SK-N-SH (cell line): ENCODE measurements at regions not wholly inside any gene's neighbourhood (a gene's known extent, or its start where the extent isn't known, plus 50 kb on each side); places are given as distances from the start of the nearest gene placed in this dataset.

Experiments
- CTCF ChIA-PET: fragments of 300-600, 350-600 bp; formaldehyde crosslinking; extraction: SDS; loops from one replicate; lab custom pipeline; 2021; lab: Yijun Ruan, JAX
- POLR2A ChIA-PET: fragments of 350-600 bp; sonication (Branson Sonifier 250); formaldehyde crosslinking; extraction: SDS; loops from one replicate; lab custom pipeline; 2020; ENCODE audit warnings: antibody characterized with exemption, inconsistent platforms; lab: Yijun Ruan, JAX
- DNase-seq: peaks from one replicate; pipeline ENCODE4 v3.0.0; 2012
- H2AFZ ChIP-seq: fragments of 200-600 bp; sonication (generic); 2 replicates; pipeline ENCODE4 v1.8.1; 2016; ENCODE audit warnings: antibody characterized with exemption, mild to moderate bottlenecking, low read depth
- H3F3A ChIP-seq: fragments of 200-600 bp; sonication (generic); replicated peaks from 2 replicates; pipeline ENCODE3; 2016; ENCODE audit warnings: antibody characterized with exemption, mild to moderate bottlenecking; ENCODE audit not compliant: insufficient read depth
- H3K27ac ChIP-seq, 2 experiments: fragments of 200-500 bp in 1 of 2; fragments of 200-600 bp in 1 of 2; sonication (Bioruptor generic) in 1 of 2; sonication (generic), shearing (Covaris generic) in 1 of 2; 2 replicates each; pipeline versions ENCODE4 v1.5.1 to v1.6.1; 2014 to 2016; ENCODE audit warnings: low read depth in 2 of 2, inconsistent platforms in 1 of 2, low read length in 1 of 2, mild to moderate bottlenecking in 1 of 2, mixed read lengths in 1 of 2
- H3K27me3 ChIP-seq: fragments of 200-600 bp; sonication (generic), shearing (Covaris generic); 2 replicates; pipeline ENCODE4 v1.6.1; 2016; ENCODE audit warnings: mixed run types; ENCODE audit not compliant: insufficient read depth
- H3K36me3 ChIP-seq, 2 experiments: fragments of 200-500 bp in 1 of 2; fragments of 200-600 bp in 1 of 2; sonication (Bioruptor generic) in 1 of 2; sonication (generic) in 1 of 2; replicated peaks in 1 of 2; 2 replicates each; pipeline versions ENCODE3 to v1.5.1; 2014 to 2016; ENCODE audit warnings: low read length in 1 of 2, mild to moderate bottlenecking in 1 of 2; ENCODE audit not compliant: insufficient read depth in 2 of 2, control insufficient read depth in 1 of 2
- H3K4me1 ChIP-seq, 2 experiments: fragments of 200-500 bp in 1 of 2; fragments of 200-600 bp in 1 of 2; sonication (Bioruptor generic) in 1 of 2; sonication (generic), shearing (Covaris generic) in 1 of 2; 2 replicates each; pipeline versions ENCODE4 v1.5.1 to v1.6.1; 2014 to 2016; ENCODE audit warnings: low read depth in 1 of 2, low read length in 1 of 2, mixed run types in 1 of 2; ENCODE audit not compliant: insufficient read depth in 2 of 2, control insufficient read depth in 1 of 2
- H3K4me2 ChIP-seq: fragments of 200-600 bp; sonication (generic), shearing (Covaris generic); 2 replicates; pipeline ENCODE4 v1.6.1; 2017; ENCODE audit warnings: mixed run types
- H3K4me3 ChIP-seq, 2 experiments: fragments of 200-500 bp in 1 of 2; fragments of 200-600 bp in 1 of 2; sonication (Bioruptor generic) in 1 of 2; sonication (generic), shearing (Covaris generic) in 1 of 2; 2 replicates each; pipeline versions ENCODE4 v1.5.1 to v1.8.1; 2014 to 2016; ENCODE audit warnings: low read depth in 2 of 2, inconsistent platforms in 1 of 2, low read length in 1 of 2, mild to moderate bottlenecking in 1 of 2, mixed read lengths in 1 of 2, moderate library complexity in 1 of 2
- H3K79me2 ChIP-seq: fragments of 200-600 bp; sonication (generic); 2 replicates; pipeline ENCODE4 v1.8.1; 2017; ENCODE audit warnings: mild to moderate bottlenecking; ENCODE audit not compliant: insufficient read depth
- H3K9ac ChIP-seq: fragments of 200-600 bp; sonication (generic); 2 replicates; pipeline ENCODE4 v1.6.1; 2017; ENCODE audit warnings: mixed run types
- H3K9me2 ChIP-seq: fragments of 200-600 bp; sonication (generic); 2 replicates; pipeline ENCODE4 v1.6.1; 2017; ENCODE audit warnings: mixed run types
- H3K9me3 ChIP-seq: fragments of 200-600 bp; sonication (generic); 2 replicates; pipeline ENCODE4 v1.6.1; 2017; ENCODE audit warnings: mixed run types, mild to moderate bottlenecking, moderate library complexity
- H4K20me1 ChIP-seq: fragments of 200-600 bp; sonication (generic); 2 replicates; pipeline ENCODE4 v1.6.1; 2017; ENCODE audit warnings: mild to moderate bottlenecking, mixed run types; ENCODE audit not compliant: insufficient read depth
- CTCF ChIP-seq: fragments of 200-600 bp; sonication (generic); IDR thresholded peaks from 2 replicates; pipeline ENCODE4 v1.6.1; 2017; ENCODE audit warnings: antibody characterized with exemption, mild to moderate bottlenecking, moderate library complexity
- ELF1 ChIP-seq: IDR thresholded peaks from 2 replicates; pipeline ENCODE4 v1.4.0; 2012
- EP300 ChIP-seq, 2 experiments: IDR thresholded peaks; 2 replicates each; pipeline versions ENCODE4 v1.4.0 to v1.6.1; 2012; ENCODE audit warnings: borderline replicate concordance in 1 of 2, low read depth in 1 of 2, low read length in 1 of 2
- EZH2phosphoT487 ChIP-seq: fragments of 200-600 bp; sonication (generic); IDR thresholded peaks from 2 replicates; pipeline ENCODE4 v1.6.1; 2017; ENCODE audit warnings: low read depth, mixed run types, mild to moderate bottlenecking, antibody characterized with exemption, moderate library complexity, borderline replicate concordance
- FOSL2 ChIP-seq: IDR thresholded peaks from 2 replicates; pipeline ENCODE4 v1.4.0; 2012; ENCODE audit warnings: low read depth, mild to moderate bottlenecking, moderate library complexity, borderline replicate concordance
- GATA2 ChIP-seq: sonication (generic); formaldehyde crosslinking; IDR thresholded peaks from 2 replicates; pipeline ENCODE4 v1.5.0; 2020; ENCODE audit warnings: mild to moderate bottlenecking, missing genetic modification reagents
- JUND ChIP-seq: IDR thresholded peaks from 2 replicates; pipeline ENCODE4 v1.4.0; 2012
- MXI1 ChIP-seq: IDR thresholded peaks from 2 replicates; pipeline ENCODE4 v1.6.1; 2012; ENCODE audit warnings: mild to moderate bottlenecking, low read depth, low read length, improper control_type of control experiment
- NFIC ChIP-seq: IDR thresholded peaks from 2 replicates; pipeline ENCODE4 v1.4.0; 2012; ENCODE audit warnings: borderline replicate concordance
- PBX3 ChIP-seq: IDR thresholded peaks from 2 replicates; pipeline ENCODE4; 2012
- RAD21 ChIP-seq: IDR thresholded peaks from 2 replicates; pipeline ENCODE4 v1.6.1; 2012; ENCODE audit warnings: mild to moderate bottlenecking, low read length
- REST ChIP-seq: IDR thresholded peaks from 2 replicates; pipeline ENCODE4 v1.6.1; 2012; ENCODE audit warnings: mild to moderate bottlenecking, low read depth, low read length, moderate library complexity
- RFX5 ChIP-seq: IDR thresholded peaks from 2 replicates; pipeline ENCODE4 v1.6.1; 2012; ENCODE audit warnings: mild to moderate bottlenecking, improper control_type of control experiment, low read length
- TCF12 ChIP-seq: IDR thresholded peaks from 2 replicates; pipeline ENCODE4 v1.4.0; 2012
- TEAD4 ChIP-seq: IDR thresholded peaks from 2 replicates; pipeline ENCODE4 v1.4.0; 2012; ENCODE audit warnings: mild to moderate bottlenecking, borderline replicate concordance; ENCODE audit not compliant: insufficient read depth
- USF1 ChIP-seq: IDR thresholded peaks from 2 replicates; pipeline ENCODE4 v1.4.0; 2012; ENCODE audit warnings: low read depth, borderline replicate concordance
- ZBTB33 ChIP-seq: IDR thresholded peaks from 2 replicates; pipeline ENCODE4 v1.4.0; 2012; ENCODE audit warnings: low read depth, borderline replicate concordance
- WGBS: methylation state at CpG from one replicate; pipeline ENCODE4 v1.1.6; 2017; ENCODE audit warnings: low lambda C conversion rate; 5-methylcytosine and 5-hydroxymethylcytosine counted together

GRCh38 chr1:55726994-55727393, 511.8 kb upstream of the USP24 start:
- no peaks in the 10 kb centered on the region for H3K9me2 ChIP-seq
- DNase-seq = no peak
- H3K9ac ChIP-seq = no peak overlapping the region
- no peaks in the 10 kb centered on the region for H3K36me3 ChIP-seq
- CTCF ChIA-PET = interaction anchor here (1.9 kb wide), 1 partner anchor 25 kb away, joined by 6 read pairs; no protein-coding TSS in a partner anchor
- 0 out of 2 replicates have a peak, but pooled peaks have one; percentile 41 for TF ChIP-seq TEAD4
- peak; percentile 37; the same call in 1 of the 2 replicates for TF ChIP-seq NFIC
- no peak for TF ChIP-seq CTCF
- TF ChIP-seq GATA2 (CRISPR knock-in tag) = no peak
- peak in 1 of 2 experiments; percentile 48; a peak in 1 of 4 replicates for TF ChIP-seq EP300 (IDR thresholded peaks at IDR 0.05; ENCODE audit: borderline replicate concordance in 1 of 2, low read depth in 1 of 2, low read length in 1 of 2)
- no peak for TF ChIP-seq REST
- no peak for TF ChIP-seq RAD21
- no peak for TF ChIP-seq ELF1
- peak; percentile 64 for TF ChIP-seq TCF12
- no peak for TF ChIP-seq EZH2phosphoT487
- TF ChIP-seq, all 33 proteins: peak for 4
- H3F3A ChIP-seq = peaks cover 4% of the 10 kb centered on the region
- peaks cover 6 to 7% of the 10 kb centered on the region in 2 experiments; a peak in 3 of 4 replicates for H3K4me1 ChIP-seq
- H3K27ac ChIP-seq = peak overlapping the region in 1 of 2 experiments; percentile 74; a peak in 2 of 4 replicates
- POLR2A ChIA-PET = no interaction called here
- no peak overlapping the region for H3K4me3 ChIP-seq
- H3K4me2 ChIP-seq = 0 out of 2 replicates have a peak overlapping the region, but pooled peaks have one; percentile 3
- H3K79me2 ChIP-seq = no peaks in the 10 kb centered on the region
- 60% methylated on average over 3 of the region's 3 CpGs for WGBS
- H3K27me3 ChIP-seq = no peaks in the 10 kb centered on the region
- no peak overlapping the region for H2AFZ ChIP-seq
- no peaks in the 10 kb centered on the region for H4K20me1 ChIP-seq
- no peaks in the 10 kb centered on the region for H3K9me3 ChIP-seq

- 78% methylated on average over 1 of the region's 1 CpG for WGBS
- POLR2A ChIA-PET = interaction anchor here (0.7 kb wide), 1 partner anchor 104 kb away, joined by 3 read pairs; no protein-coding TSS in a partner anchor
- no peaks in the 10 kb centered on the region for H3K27me3 ChIP-seq
- peaks cover 8 to 10% of the 10 kb centered on the region in 2 experiments; a peak in 3 of 4 replicates for H3K4me1 ChIP-seq
- TF ChIP-seq FOSL2 (0 out of 2 replicates have a peak, but pooled peaks have one; percentile 42), TCF12 (peak; percentile 88), EP300 (IDR thresholded peaks at IDR 0.05; ENCODE audit: borderline replicate concordance in 1 of 2, low read depth in 1 of 2, low read length in 1 of 2) (peak in 1 of 2 experiments; percentile 47; a peak in 1 of 4 replicates), RFX5 (no peak), ZBTB33 (no peak), MXI1 (no peak), USF1 (no peak), JUND (peak; percentile 40; the same call in 1 of the 2 replicates), PBX3 (peak; percentile 72)
- CTCF ChIA-PET = interaction anchor here (1.3 to 1.9 kb wide), 2 partner anchors 23 to 146 kb away, joined by 3 to 6 read pairs; no protein-coding TSS in a partner anchor
- DNase-seq = no peak
- H4K20me1 ChIP-seq = no peaks in the 10 kb centered on the region
- no peaks in the 10 kb centered on the region for H3K79me2 ChIP-seq
- peaks cover 4% of the 10 kb centered on the region for H3F3A ChIP-seq
- peak overlapping the region; percentile 36 to 58 for H3K27ac ChIP-seq
- H2AFZ ChIP-seq = peak overlapping the region; percentile 33; the same call in 1 of the 2 replicates
- H3K36me3 ChIP-seq = no peaks in the 10 kb centered on the region
- no peaks in the 10 kb centered on the region for H3K9me3 ChIP-seq
- H3K4me2 ChIP-seq = no peak overlapping the region
- H3K9ac ChIP-seq = no peak overlapping the region
- no peaks in the 10 kb centered on the region for H3K9me2 ChIP-seq
- H3K4me3 ChIP-seq = no peak overlapping the region
Observed at GRCh38 chr1:55725378-55725777, 510.2 kb upstream of the USP24 start.
